ENCODE measurements at regions not wholly inside any gene's neighbourhood (a gene's known extent, or its start where the extent isn't known, plus 50 kb on each side); places are given as distances from the start of the nearest gene placed in this dataset.

DNA sequence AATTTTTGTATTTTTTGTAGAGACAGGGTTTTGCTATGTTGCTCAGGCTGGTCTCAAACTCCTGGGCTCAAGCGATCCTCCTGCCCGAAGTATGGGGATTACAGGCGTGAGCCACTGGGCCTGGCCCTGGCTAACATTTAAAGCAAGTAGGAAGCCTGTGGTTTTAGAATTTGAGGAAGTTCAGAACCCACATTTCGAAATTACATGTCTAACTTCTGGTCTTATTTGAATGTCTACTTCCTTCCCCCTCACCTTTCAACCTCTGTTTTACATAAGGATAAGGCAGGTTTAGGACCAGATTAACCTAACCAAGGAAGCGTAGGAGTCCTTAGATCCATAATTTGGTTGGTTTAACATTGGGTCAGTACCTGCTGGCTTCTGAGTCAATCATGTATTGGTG, 120.5 kb upstream of the PROK2 start:
- peaks cover 7% of the 10 kb centered on the region for H3K9me3 Mint-ChIP-seq (ENCODE audit: unreplicated experiment)
- no peaks in the 10 kb centered on the region for H3K36me3 Mint-ChIP-seq (ENCODE audit: low read depth, unreplicated experiment)
- H3K27me3 Mint-ChIP-seq (ENCODE audit: low read depth, unreplicated experiment) = peaks cover 37% of the 10 kb centered on the region
- H3K4me1 Mint-ChIP-seq (ENCODE audit: low read depth, unreplicated experiment) = peaks cover 6% of the 10 kb centered on the region
- FAIRE-seq (no peak), DNase-seq (ENCODE audit: low read depth) (no peak)
- Histone ChIP-seq H3K27me3 (ENCODE audit: insufficient read depth, low read length) (peaks cover 21% of the 10 kb centered on the region), H3K4me2 (ENCODE audit: low read length) (no peak overlapping the region), H4K20me1 (ENCODE audit: insufficient read depth, low read length) (no peaks in the 10 kb centered on the region), H2AFZ (ENCODE audit: low read depth, low read length) (no peak overlapping the region), H3K36me3 (ENCODE audit: insufficient read depth, low read length) (no peaks in the 10 kb centered on the region), H3K9ac (ENCODE audit: low read length) (no peak overlapping the region), H3K9me3 (ENCODE audit: insufficient read depth, low read depth, low read length) (no peaks in the 10 kb centered on the region), H3K27ac (ENCODE audit: low read depth, low read length) (no peak overlapping the region), H3K4me1 (ENCODE audit: insufficient read depth, low read length) (no peaks in the 10 kb centered on the region), H3K4me3 (ENCODE audit: insufficient read depth, low read depth, low read length) (no peak overlapping the region), H3K79me2 (ENCODE audit: insufficient read depth, low read length) (no peaks in the 10 kb centered on the region)
- no peak overlapping the region for H3K27ac Mint-ChIP-seq (ENCODE audit: unreplicated experiment)
- TF ChIP-seq, protein P1, sequence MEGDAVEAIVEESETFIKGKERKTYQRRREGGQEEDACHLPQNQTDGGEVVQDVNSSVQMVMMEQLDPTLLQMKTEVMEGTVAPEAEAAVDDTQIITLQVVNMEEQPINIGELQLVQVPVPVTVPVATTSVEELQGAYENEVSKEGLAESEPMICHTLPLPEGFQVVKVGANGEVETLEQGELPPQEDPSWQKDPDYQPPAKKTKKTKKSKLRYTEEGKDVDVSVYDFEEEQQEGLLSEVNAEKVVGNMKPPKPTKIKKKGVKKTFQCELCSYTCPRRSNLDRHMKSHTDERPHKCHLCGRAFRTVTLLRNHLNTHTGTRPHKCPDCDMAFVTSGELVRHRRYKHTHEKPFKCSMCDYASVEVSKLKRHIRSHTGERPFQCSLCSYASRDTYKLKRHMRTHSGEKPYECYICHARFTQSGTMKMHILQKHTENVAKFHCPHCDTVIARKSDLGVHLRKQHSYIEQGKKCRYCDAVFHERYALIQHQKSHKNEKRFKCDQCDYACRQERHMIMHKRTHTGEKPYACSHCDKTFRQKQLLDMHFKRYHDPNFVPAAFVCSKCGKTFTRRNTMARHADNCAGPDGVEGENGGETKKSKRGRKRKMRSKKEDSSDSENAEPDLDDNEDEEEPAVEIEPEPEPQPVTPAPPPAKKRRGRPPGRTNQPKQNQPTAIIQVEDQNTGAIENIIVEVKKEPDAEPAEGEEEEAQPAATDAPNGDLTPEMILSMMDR (IDR thresholded peaks at IDR 0.05; ENCODE audit: insufficient read depth, low read depth, low read length) = no peak
- no peak for TF ChIP-seq EZH2 (IDR thresholded peaks at IDR 0.05; ENCODE audit: insufficient read depth, low read length)
- H3K4me3 Mint-ChIP-seq (ENCODE audit: unreplicated experiment) = no peak overlapping the region

DNA sequence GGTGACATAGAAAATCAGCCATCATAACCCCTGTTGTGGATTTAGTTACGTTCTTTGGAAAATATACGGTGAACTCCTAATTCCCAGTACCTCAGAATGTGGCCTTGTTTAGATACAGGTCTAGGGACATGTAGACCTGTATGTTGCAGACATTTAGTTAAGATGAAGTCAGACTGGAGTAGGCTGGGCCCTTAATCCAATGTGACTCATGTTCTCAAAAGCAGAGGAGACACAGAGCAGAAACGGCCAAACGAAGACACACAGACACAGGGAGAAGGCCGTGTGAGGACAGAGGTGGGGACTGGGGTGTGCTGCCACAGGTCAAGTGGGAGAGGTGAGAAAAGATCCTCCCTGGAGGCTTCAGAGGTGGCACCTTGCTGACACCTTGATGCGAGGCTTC, 119.0 kb upstream of the PROK2 start:
- Histone ChIP-seq H4K20me1 (ENCODE audit: insufficient read depth, low read length) (no peaks in the 10 kb centered on the region), H3K4me3 (ENCODE audit: insufficient read depth, low read depth, low read length) (no peak overlapping the region)
- no peaks in the 10 kb centered on the region for H3K36me3 Mint-ChIP-seq (ENCODE audit: low read depth, unreplicated experiment)

DNA sequence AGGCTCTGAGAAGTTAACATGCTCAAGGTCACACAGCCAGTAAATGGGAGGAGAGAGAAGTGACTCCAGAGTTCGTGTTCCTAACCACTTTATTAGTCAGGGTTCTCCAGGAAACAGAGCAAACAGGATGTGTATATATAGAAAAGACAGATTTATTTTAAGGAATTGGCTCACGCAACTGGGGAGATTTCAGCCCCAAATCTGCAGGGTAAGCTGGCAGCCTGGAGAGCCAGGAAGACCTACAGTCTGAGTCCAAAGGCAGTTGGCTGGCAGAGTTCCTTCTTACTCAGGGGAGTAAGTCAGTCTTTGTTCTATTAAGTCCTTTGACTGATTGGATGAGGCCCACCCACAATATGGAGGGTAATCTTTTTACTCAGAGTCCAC, 118.2 kb upstream of the PROK2 start:
- Mint-ChIP-seq H3K4me1 (ENCODE audit: low read depth, unreplicated experiment) (peaks cover 6% of the 10 kb centered on the region), H3K36me3 (ENCODE audit: low read depth, unreplicated experiment) (no peaks in the 10 kb centered on the region), H3K9me3 (ENCODE audit: unreplicated experiment) (peaks cover 7% of the 10 kb centered on the region), H3K27me3 (ENCODE audit: low read depth, unreplicated experiment) (peaks cover 37% of the 10 kb centered on the region), H3K27ac (ENCODE audit: unreplicated experiment) (no peak overlapping the region), H3K4me3 (ENCODE audit: unreplicated experiment) (no peak overlapping the region)
- no peaks in the 10 kb centered on the region for H3K4me1 ChIP-seq (ENCODE audit: insufficient read depth, low read length)
- no peak for DNase-seq (ENCODE audit: low read depth)
- FAIRE-seq = no peak
- TF ChIP-seq, protein P1 (IDR thresholded peaks at IDR 0.05; ENCODE audit: insufficient read depth, low read depth, low read length) = no peak
- no peak for TF ChIP-seq EZH2 (IDR thresholded peaks at IDR 0.05; ENCODE audit: insufficient read depth, low read length)
- peaks cover 11% of the 10 kb centered on the region for H3K27me3 ChIP-seq (ENCODE audit: insufficient read depth, low read length)
- H3K4me2 ChIP-seq (ENCODE audit: low read length) = no peak overlapping the region
- no peak overlapping the region for H3K4me3 ChIP-seq (ENCODE audit: insufficient read depth, low read depth, low read length)
- no peaks in the 10 kb centered on the region for H3K79me2 ChIP-seq (ENCODE audit: insufficient read depth, low read length)
- no peak overlapping the region for H3K9ac ChIP-seq (ENCODE audit: low read length)
- H2AFZ ChIP-seq (ENCODE audit: low read depth, low read length) = no peak overlapping the region
- no peaks in the 10 kb centered on the region for H3K9me3 ChIP-seq (ENCODE audit: insufficient read depth, low read depth, low read length)
- no peaks in the 10 kb centered on the region for H4K20me1 ChIP-seq (ENCODE audit: insufficient read depth, low read length)
- no peaks in the 10 kb centered on the region for H3K36me3 ChIP-seq (ENCODE audit: insufficient read depth, low read length)
- no peak overlapping the region for H3K27ac ChIP-seq (ENCODE audit: low read depth, low read length)

More for the DNA sequence above, 119.0 kb upstream of the PROK2 start:
- Histone ChIP-seq H3K9ac (ENCODE audit: low read length) (no peak overlapping the region), H2AFZ (ENCODE audit: low read depth, low read length) (no peak overlapping the region), H3K27me3 (ENCODE audit: insufficient read depth, low read length) (peaks cover 15% of the 10 kb centered on the region), H3K27ac (ENCODE audit: low read depth, low read length) (no peak overlapping the region), H3K4me2 (ENCODE audit: low read length) (no peak overlapping the region), H3K79me2 (ENCODE audit: insufficient read depth, low read length) (no peaks in the 10 kb centered on the region), H3K36me3 (ENCODE audit: insufficient read depth, low read length) (no peaks in the 10 kb centered on the region), H3K9me3 (ENCODE audit: insufficient read depth, low read depth, low read length) (no peaks in the 10 kb centered on the region), H3K4me1 (ENCODE audit: insufficient read depth, low read length) (no peaks in the 10 kb centered on the region)
- H3K27me3 Mint-ChIP-seq (ENCODE audit: low read depth, unreplicated experiment) = peaks cover 34% of the 10 kb centered on the region
- H3K9me3 Mint-ChIP-seq (ENCODE audit: unreplicated experiment) = peaks cover 7% of the 10 kb centered on the region
- TF ChIP-seq EZH2 (IDR thresholded peaks at IDR 0.05; ENCODE audit: insufficient read depth, low read length) = no peak
- H3K27ac Mint-ChIP-seq (ENCODE audit: unreplicated experiment) = no peak overlapping the region
- no peak for FAIRE-seq
- no peak for DNase-seq (ENCODE audit: low read depth)
- H3K4me1 Mint-ChIP-seq (ENCODE audit: low read depth, unreplicated experiment) = peaks cover 6% of the 10 kb centered on the region
- no peak overlapping the region for H3K4me3 Mint-ChIP-seq (ENCODE audit: unreplicated experiment)

Measured in astrocyte (in vitro differentiated cells and primary cell).